ENCODE measurements at regions not wholly inside any gene's neighbourhood (a gene's known extent, or its start where the extent isn't known, plus 50 kb on each side); places are given as distances from the start of the nearest gene placed in this dataset.
A peak's percentile ranks its signal among the peaks of the same experiment; 100 is the strongest.

- no peak for DNase-seq
These were observed 520.5 kb downstream of the TDRD15 start for GRCh38 chr2:21644266-21644665.

GRCh38 chr2:21646345-21646744 lies 522.6 kb downstream of the TDRD15 start:
- DNase-seq = no peak

- DNase-seq = no peak
These were observed 526.8 kb downstream of the TDRD15 start for GRCh38 chr2:21650569-21650968.

GRCh38 chr2:21655136-21655535 lies 531.4 kb downstream of the TDRD15 start:
- DNase-seq = no peak

GRCh38 chr2:21656330-21657075 lies 532.7 kb downstream of the TDRD15 start:
- DNase-seq = no peak

- DNase-seq = no peak
These were observed 533.7 kb downstream of the TDRD15 start for GRCh38 chr2:21657445-21657844.

GRCh38 chr2:21658269-21658668 lies 534.5 kb downstream of the TDRD15 start:
- DNase-seq = no peak

- DNase-seq = no peak
These were observed 535.2 kb downstream of the TDRD15 start for GRCh38 chr2:21658907-21659477.

GRCh38 chr2:21664083-21664482 lies 540.3 kb downstream of the TDRD15 start:
- DNase-seq = no peak

GRCh38 chr2:21667638-21668037 lies 543.9 kb downstream of the TDRD15 start:
- DNase-seq = no peak

GRCh38 chr2:21668078-21668710 lies 544.4 kb downstream of the TDRD15 start:
- DNase-seq = no peak

- no peak for DNase-seq
These were observed 552.3 kb downstream of the TDRD15 start for GRCh38 chr2:21676041-21676440.

- DNase-seq = no peak
These were observed 552.9 kb downstream of the TDRD15 start for GRCh38 chr2:21676676-21677075.

GRCh38 chr2:21683838-21684237 lies 560.1 kb downstream of the TDRD15 start:
- DNase-seq = no peak

- DNase-seq = no peak
These were observed 563.8 kb downstream of the TDRD15 start for GRCh38 chr2:21687589-21687988.

GRCh38 chr2:21690005-21690404 lies 566.2 kb downstream of the TDRD15 start:
- no peak for DNase-seq

GRCh38 chr2:21693081-21693480 lies 569.3 kb downstream of the TDRD15 start:
- DNase-seq = no peak

- no peak for DNase-seq
These were observed 570.5 kb downstream of the TDRD15 start for GRCh38 chr2:21694079-21694878.

GRCh38 chr2:21696900-21697299 lies 573.1 kb downstream of the TDRD15 start:
- DNase-seq = no peak

- DNase-seq = no peak
These were observed 576.9 kb downstream of the TDRD15 start for GRCh38 chr2:21700644-21701043.

GRCh38 chr2:21710031-21710430 lies 586.3 kb downstream of the TDRD15 start:
- no peak for DNase-seq

GRCh38 chr2:21710496-21710895 lies 586.7 kb downstream of the TDRD15 start:
- no peak for DNase-seq

- DNase-seq = peak; percentile 14
These were observed 592.1 kb downstream of the TDRD15 start for GRCh38 chr2:21715887-21716286.
